GM12878 (cell line): ENCODE measurements at regions not wholly inside any gene's neighbourhood (a gene's known extent, or its start where the extent isn't known, plus 50 kb on each side); places are given as distances from the start of the nearest gene placed in this dataset.

ENCODE experiments used
- ATAC-seq: fragments of 200-7000 bp; cut with Tn5 transposase; 3 replicates; pipeline ENCODE4 v1.9.1; 2020; ENCODE audit warnings: mild to moderate bottlenecking, moderate library complexity
- BruUV-seq: library from RNA; stranded (reverse); fragments of 400-500 nt; replicated peaks from 2 replicates; lab custom pipeline; 2021; lab: Mats Ljungman, UMichigan
- CTCF ChIA-PET: fragments of 300-600 bp; sonication (Branson Sonifier 250); formaldehyde crosslinking; extraction: SDS; loops from one replicate; lab custom pipeline; 2021; ENCODE audit warnings: inconsistent platforms; lab: Yijun Ruan, JAX
- POLR2A ChIA-PET: fragments of 350-600 bp; formaldehyde crosslinking; extraction: SDS; loops from one replicate; lab custom pipeline; 2021; ENCODE audit warnings: inconsistent platforms; lab: Charles Lee
- RAD21 ChIA-PET: fragments of 300-600 bp; sonication (Branson Sonifier 250); formaldehyde crosslinking; loops from one replicate; lab custom pipeline; 2023; ENCODE audit warnings: antibody characterized with exemption; ENCODE audit not compliant: unreplicated experiment; lab: Charles Lee
- SMC1A ChIA-PET: fragments of 300-600 bp; sonication (Branson Sonifier 250); formaldehyde crosslinking; loops from one replicate; lab custom pipeline; 2023; ENCODE audit not compliant: unreplicated experiment, uncharacterized antibody; lab: Charles Lee
- DNase-seq: peaks from one replicate; pipeline ENCODE4 v3.0.0-alpha.2; 2011; ENCODE audit warnings: low read depth, low spot score
- FAIRE-seq: peaks from 3 replicates; lab custom pipeline; 2011; peaks lifted over from hg19 to GRCh38; lab: Jason Lieb, UNC
- H2AFZ ChIP-seq: 2 replicates; pipeline ENCODE4 v1.6.0; 2011; ENCODE audit warnings: low read depth, low read length, control low read depth; ENCODE audit not compliant: control insufficient read depth
- H3K27ac ChIP-seq: 2 replicates; pipeline ENCODE4 v1.5.1; 2011; ENCODE audit warnings: control low read depth; ENCODE audit not compliant: control insufficient read depth, insufficient read depth
- H3K27me3 ChIP-seq, 2 experiments: replicated peaks in 1 of 2; 2 replicates each; pipeline versions ENCODE4 v1.6.0 to v1.6.1; 2011; ENCODE audit warnings: low read length in 1 of 2; ENCODE audit not compliant: control insufficient read depth in 2 of 2, insufficient read depth in 2 of 2
- H3K36me3 ChIP-seq, 2 experiments: 2 replicates each; pipeline ENCODE4 v1.5.1; 2011; ENCODE audit warnings: low read length in 1 of 2; ENCODE audit not compliant: control insufficient read depth in 2 of 2, insufficient read depth in 2 of 2
- H3K4me1 ChIP-seq: 2 replicates; pipeline ENCODE4 v1.6.1; 2011; ENCODE audit warnings: mild to moderate bottlenecking, low read length, moderate library complexity, mixed read lengths; ENCODE audit not compliant: control insufficient read depth, insufficient read depth
- H3K4me2 ChIP-seq: 2 replicates; pipeline ENCODE4 v1.6.0; 2011; ENCODE audit warnings: control low read depth; ENCODE audit not compliant: control insufficient read depth, insufficient read depth
- H3K4me3 ChIP-seq: fragments of 200-600 bp; sonication (generic); 2 replicates; pipeline ENCODE4 v1.5.1; 2016
- H3K79me2 ChIP-seq: 2 replicates; pipeline ENCODE4 v1.6.0; 2011; ENCODE audit warnings: low read length; ENCODE audit not compliant: control insufficient read depth, insufficient read depth
- H3K9ac ChIP-seq: 2 replicates; pipeline ENCODE4 v1.8.0; 2011; ENCODE audit warnings: low read length, control low read depth, mixed read lengths; ENCODE audit not compliant: control insufficient read depth, insufficient read depth
- H3K9me3 ChIP-seq: replicated peaks from 3 replicates; pipeline ENCODE4 v1.5.1; 2011; ENCODE audit warnings: mild to moderate bottlenecking, low read length; ENCODE audit not compliant: control insufficient read depth, insufficient read depth
- H4K20me1 ChIP-seq: 2 replicates; pipeline ENCODE4 v1.6.0; 2011; ENCODE audit not compliant: control insufficient read depth, insufficient read depth
- ZNF592 ChIP-seq: fragments of 450-650 bp; IDR thresholded peaks from 2 replicates; pipeline ENCODE4 v1.6.1; 2017; ENCODE audit warnings: mild to moderate bottlenecking, moderate library complexity
- WGBS: methylation state at CpG from one replicate; pipeline ENCODE4 v1.1.6; 2016; ENCODE audit warnings: low lambda C conversion rate; ENCODE audit not compliant: insufficient replicate concordance, insufficient coverage; ENCODE audit errors: missing lambda C conversion rate; 5-methylcytosine and 5-hydroxymethylcytosine counted together
- in situ Hi-C: fragments of 300-500 bp; cut with MboI; formaldehyde crosslinking; loops from 9 replicates; pipeline ENCODE4 v1.14.3; 2018; ENCODE audit warnings: mixed read lengths
- intact Hi-C: fragments of 100-400 bp; cut with micrococcal nuclease; formaldehyde crosslinking; loops from one replicate; pipeline ENCODE4 v1.14.2; 2022; ENCODE audit not compliant: unreplicated experiment
- TF ChIP-seq, protein P1 (sequence below): IDR thresholded peaks from 2 replicates; pipeline ENCODE4 v1.6.1; 2011; ENCODE audit warnings: borderline replicate concordance, low read depth, mild to moderate bottlenecking, moderate library complexity, mixed read lengths, low read length; ENCODE audit not compliant: insufficient read depth; ENCODE audit errors: extremely low read length

GRCh38 chr20:61067221-61067620, 184.8 kb upstream of the CDH4 start:
- H3K27ac ChIP-seq: no peak overlapping the region
- H3K27me3 ChIP-seq: no peaks in the 10 kb centered on the region
- POLR2A ChIA-PET: no interaction called here
- H4K20me1 ChIP-seq: no peaks in the 10 kb centered on the region
- H3K9me3 ChIP-seq: no peaks in the 10 kb centered on the region; the same call in 2 of the 3 replicates
- DNase-seq (no peak), FAIRE-seq (no peak), ATAC-seq (no peak)
- no peak overlapping the region for H3K4me2 ChIP-seq
- BruUV-seq: no TSS peak
- 25% methylated on average over 9 of the region's 9 CpGs for WGBS
- RAD21 ChIA-PET: no interaction called here
- in situ Hi-C loops: loop anchor here (25.0 kb wide), 1 partner anchor 105 kb away; no protein-coding TSS in a partner anchor
- H3K36me3 ChIP-seq: no peaks in the 10 kb centered on the region
- intact Hi-C loops: no loop called here
- CTCF ChIA-PET: no interaction called here
- H3K4me1 ChIP-seq: no peaks in the 10 kb centered on the region
- H2AFZ ChIP-seq: no peak overlapping the region
- SMC1A ChIA-PET: no interaction called here
- no peak overlapping the region for H3K4me3 ChIP-seq
- no peak overlapping the region for H3K9ac ChIP-seq
- H3K79me2 ChIP-seq: no peaks in the 10 kb centered on the region
- TF ChIP-seq, protein P1, sequence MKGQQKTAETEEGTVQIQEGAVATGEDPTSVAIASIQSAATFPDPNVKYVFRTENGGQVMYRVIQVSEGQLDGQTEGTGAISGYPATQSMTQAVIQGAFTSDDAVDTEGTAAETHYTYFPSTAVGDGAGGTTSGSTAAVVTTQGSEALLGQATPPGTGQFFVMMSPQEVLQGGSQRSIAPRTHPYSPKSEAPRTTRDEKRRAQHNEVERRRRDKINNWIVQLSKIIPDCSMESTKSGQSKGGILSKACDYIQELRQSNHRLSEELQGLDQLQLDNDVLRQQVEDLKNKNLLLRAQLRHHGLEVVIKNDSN: no peak
- TF ChIP-seq ZNF592: no peak
- TF ChIP-seq, all 136 proteins: peak for 0
